Activated T-cell treated with anti-CD3 and anti-CD28 coated beads for 4 hours (primary cell): ENCODE measurements at regions not wholly inside any gene's neighbourhood (a gene's known extent, or its start where the extent isn't known, plus 50 kb on each side); places are given as distances from the start of the nearest gene placed in this dataset.
"Not testable (repeated sequence)": the region's sequence is repeated elsewhere in the genome, so short reads cannot be mapped to it uniquely, and the experiment has no call there.

Experiments
- DNase-seq: peaks from one replicate; pipeline ENCODE4 v3.0.0-alpha.2; 2020

DNA sequence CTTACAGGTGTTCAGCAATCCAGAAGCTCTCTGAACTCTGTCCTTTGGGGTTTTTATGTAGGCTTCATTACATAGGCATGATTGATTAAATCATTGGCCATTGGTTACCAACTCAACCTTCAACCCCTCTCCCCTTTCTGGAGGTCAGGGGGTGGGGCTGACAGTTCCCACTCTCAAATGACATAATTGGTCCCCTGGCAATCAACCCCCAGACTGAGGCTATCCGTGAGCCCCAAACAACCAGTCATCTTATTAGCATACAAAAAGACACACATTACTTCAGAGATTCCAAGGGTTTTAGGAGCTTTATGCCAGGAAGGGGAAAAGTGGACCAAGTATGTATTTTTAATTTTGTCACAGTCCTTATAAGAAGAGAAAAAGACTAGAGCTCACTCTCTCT is 92.1 kb downstream of the ZNF467 start:
- DNase-seq: no peak

DNA sequence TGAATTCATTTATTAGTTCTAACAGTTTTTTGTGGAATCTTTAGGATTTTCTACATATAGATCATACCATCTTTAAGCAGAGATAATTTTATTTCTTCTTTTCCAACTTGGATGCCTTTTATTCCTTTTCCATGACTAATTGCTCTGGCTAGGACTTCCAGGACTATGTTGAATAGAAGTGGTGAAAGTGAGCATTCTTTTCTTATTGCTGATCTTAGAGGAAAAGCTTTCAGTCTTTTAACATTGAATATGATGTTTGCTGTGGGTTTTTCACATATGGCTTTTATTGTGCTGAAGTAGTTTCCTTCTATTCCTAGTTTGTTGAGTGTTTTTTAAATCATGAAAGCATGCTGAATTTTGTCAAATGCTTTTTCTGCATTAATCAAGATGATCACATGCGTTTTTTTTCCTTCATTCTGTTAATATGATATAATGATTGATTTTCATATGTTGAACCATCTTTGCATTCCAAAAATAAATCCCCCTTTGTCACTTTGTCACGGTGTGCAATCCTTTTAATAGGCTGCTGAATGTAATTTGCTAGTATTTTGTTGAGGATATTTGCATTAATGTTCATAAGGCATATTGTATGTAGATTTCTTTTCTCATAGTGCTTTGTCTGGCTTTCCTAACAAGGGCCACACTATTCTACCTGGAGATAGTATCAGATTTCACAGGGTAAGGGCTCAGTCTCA is 92.9 kb downstream of the ZNF467 start:
- no peak for DNase-seq

DNA sequence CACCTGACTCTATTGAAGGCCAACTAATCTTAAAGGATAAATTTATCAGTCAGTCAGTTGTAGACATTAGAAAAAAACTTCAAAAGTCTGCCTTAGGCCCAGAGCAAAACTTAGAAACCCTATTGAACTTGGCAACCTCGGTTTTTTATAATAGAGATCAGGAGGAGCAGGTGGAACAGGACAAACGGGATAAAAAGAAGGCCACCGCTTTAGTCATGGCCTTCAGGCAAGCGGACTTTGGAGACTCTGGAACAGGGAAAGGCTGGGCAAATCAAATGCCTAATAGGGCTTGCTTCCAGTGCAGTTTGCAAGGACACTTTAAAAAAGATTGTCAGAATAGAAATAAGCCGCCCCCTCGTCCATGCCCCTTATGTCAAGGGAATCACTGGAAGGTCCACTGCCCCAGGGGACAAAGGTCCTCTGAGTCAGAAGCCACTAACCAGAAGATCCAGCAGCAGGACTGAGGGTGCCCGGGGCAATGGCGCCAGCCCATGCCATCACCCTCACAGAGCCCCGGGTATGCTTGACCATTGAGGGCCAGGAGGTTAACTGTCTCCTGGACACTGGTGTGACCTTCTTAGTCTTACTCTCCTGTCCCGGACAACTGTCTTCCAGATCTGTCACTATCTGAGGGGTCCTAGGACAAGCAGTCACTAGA is 98.5 kb downstream of the ZNF467 start:
- DNase-seq: not testable (repeated sequence)

DNA sequence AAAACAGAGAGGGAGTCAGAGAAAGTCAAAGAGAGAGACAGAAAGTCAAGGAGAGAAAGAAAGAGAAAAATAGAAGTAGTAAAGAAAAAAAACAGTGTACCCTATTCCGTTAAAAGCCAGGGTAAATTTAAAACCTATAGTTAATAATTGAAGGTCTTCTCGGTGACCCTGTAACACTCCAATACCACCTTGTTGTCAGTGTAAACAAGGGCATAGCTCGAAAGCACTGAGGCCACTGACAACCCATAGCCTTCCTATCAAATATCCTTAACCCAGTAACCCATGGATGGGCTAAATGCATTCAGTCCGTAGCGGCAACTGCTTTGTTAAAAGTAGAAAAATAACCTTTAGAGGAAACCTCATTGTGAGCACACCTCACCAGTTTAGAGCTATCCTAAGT is 100.4 kb downstream of the ZNF467 start:
- DNase-seq: no peak

DNA sequence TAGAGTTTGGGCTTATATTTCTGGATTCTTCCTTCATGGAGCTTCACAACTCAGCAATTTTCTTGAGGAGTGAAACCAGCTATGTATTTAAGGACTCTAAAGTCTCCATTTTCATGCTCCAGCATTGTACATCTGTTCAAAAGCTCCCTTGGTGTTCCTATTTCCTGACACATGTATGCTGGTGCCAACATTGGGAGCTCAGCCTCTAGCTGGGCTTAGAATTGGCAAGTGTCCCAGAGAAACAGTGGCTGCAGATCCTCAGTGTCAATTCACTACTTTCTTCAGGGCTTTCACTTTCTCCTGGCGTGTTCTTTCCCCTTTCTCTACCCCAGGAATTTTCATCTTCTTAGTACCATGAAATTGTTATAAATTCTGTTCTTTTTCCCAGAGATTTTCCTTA is 103.1 kb downstream of the ZNF467 start:
- DNase-seq: no peak

DNA sequence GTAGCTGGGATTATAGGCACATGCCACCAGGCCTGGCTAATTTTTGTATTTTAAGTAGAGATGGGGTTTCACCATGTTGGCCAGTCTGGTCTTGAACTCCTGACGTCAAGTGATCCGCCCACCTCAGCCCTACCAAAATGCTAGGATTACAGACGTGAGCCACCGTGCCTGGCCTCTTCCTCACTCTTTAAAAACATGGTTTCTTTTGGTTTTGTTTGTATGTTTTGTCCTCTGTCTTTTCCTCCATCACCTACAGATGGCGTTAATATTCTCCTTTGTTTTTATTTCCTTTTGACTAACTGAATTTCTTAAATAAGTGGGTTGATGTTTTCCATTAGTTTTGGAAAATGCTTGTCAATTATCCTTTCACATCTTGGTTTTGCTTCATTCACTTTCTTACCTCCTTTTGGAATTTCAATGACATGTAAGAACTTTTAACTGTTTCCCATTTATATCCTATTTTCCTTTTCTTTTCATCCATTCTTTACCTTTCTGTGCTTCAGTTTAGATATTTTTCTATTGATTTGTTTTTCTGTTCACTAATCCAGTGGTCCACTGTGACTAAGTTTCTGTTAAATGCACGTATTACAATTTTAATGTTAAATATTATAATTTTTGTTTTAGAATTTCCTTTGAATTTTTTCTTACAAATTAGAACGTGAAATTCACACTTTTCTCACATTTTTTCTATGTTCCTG is 104.1 kb downstream of the ZNF467 start:
- DNase-seq: no peak

DNA sequence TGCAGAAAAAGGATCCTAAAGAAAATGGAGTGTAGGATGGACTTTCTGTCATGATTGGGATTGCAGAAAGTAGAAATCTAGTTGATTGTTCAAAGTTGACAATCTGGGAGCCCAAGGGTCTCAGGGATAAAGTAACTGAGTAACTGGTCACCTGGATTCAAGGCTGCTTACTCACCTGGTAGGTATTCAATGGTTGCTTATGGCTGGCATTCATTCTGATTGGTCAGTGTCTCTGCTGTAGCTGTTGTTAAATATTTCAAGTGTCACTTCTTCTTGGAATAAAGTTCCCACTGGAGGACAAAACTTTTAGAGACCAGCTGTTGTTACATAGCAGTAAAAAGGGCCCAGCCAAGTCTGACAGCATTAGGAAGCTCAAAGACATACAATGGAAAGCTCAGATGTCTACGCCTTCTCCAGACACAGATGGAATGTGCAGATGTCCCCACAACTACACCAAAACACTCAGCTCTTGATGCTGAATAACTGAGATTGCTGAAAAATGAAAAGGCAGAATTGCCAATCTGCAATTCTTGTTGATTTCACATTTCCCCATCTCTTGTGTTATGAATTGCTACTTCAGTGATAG is 106.9 kb downstream of the ZNF467 start:
- DNase-seq: no peak

DNA sequence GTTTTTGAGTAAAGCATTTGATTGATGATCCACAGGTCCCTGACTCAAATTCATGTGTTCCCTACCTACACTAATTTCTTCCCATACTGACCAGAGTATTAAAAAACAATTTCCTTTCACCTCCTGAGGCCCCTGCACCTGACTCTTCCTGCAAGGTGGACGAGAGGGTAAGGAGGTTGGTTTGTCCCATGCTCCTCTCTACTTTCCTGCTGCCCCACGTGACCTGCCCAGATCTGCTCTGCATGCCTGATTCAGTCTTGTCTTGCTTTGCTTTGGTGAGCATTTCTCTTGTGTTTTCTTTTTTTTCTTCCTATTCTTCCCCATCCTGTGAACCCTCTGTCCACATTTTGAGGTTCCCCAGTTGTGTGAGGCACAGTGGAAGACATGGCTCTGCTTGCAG is 107.8 kb downstream of the ZNF467 start:
- not testable (repeated sequence) for DNase-seq

GRCh38 chr7:149664666-149665065 is 108.7 kb downstream of the ZNF467 start:
- no peak for DNase-seq

- DNase-seq: no peak
These were observed 109.2 kb downstream of the ZNF467 start for GRCh38 chr7:149664176-149664575.

GRCh38 chr7:149662591-149663095 is 110.7 kb downstream of the ZNF467 start:
- peak; percentile 45 for DNase-seq

DNA sequence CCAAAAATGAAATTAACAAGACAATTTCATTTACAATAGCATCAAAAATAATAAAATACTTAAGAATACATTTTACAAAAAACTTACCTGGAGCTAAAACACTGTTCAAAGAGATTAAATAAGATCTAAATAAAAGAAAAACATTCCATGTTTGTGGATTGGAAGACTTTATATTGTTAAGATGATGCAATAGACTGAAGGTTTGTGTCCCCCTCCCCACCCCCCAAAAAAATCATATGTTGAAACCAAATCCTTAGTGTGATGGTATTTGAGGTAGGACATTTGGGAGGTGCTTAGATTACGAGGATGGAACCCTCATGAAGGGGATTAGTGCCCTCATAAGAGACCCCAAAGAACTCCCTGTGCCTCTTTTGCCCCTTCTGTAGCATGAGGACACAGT is 117.6 kb downstream of the ZNF467 start:
- DNase-seq: no peak

DNA sequence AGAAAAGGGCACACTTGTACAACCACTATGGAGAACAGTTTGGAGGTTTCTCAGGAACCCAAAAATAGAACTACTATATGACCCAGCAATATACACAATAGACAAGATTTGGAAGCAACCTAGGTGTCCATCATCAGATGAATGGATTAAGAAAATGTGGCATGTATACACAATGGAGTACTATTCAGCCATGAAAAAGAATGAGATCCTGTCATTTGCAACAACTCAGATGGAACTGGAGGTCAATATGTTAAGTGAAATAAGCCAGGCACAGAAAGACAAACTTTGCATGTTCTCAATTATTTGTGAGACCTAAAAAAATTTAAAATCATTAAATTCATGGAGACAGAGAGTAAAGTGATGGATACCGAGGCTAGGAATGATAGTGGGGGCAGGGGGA is 118.8 kb downstream of the ZNF467 start:
- no peak for DNase-seq

DNA sequence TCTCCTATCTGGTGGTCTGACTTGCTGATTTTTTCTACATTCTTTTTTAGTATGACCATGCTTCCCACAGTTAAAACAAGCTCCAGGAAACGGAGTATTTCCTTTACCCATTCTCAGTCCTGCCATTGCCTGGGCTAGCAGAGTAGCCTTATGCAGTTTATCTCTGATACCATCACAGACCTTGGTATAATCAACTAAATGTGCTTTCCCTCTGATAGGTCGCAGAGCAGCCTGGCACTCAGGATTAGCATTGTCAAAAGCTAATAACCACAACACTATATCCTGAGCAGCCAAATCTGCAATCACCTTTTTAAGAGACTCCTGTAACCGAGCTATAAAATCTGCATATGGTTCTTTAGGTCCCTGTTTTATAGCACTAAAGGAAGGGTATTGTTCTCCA is 123.2 kb downstream of the ZNF467 start:
- not testable (repeated sequence) for DNase-seq

DNA sequence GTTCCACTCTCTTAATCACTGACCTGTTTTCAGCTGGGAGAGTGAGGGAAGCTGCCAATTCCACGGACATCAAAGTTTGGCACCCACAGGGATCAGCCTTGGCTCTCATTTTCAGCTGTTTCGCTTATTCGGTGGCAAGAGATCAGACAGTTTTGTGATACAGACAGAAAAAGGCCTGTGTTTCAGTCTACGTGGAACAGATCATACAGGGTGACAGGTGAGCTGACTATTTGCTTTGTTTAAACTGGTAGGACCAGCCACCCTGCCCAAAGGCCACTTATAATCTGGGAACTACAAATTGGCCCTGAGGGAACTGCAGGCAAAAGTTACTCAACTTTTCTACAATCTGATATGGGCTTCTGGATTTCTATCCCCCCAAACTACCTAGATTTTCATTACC is 128.6 kb downstream of the ZNF467 start:
- DNase-seq: no peak

DNA sequence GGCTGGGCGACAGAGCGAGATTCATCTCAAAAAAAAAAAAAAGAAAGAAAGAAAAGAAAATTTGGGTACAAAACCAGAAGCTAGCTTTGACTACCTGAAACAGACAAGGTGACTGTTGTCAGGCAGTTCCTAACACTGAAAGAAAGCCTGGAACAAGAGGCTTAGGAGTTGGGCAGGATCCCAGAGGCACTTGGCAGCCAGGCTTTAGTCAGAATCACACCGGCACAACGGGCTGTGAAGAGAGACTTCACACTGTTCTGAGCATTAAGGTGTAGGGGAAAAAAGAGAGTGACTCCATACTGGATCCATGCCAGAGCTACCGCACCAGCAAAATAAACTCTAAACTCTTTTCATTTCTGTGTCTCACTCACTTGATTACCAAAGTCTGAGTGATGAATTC is 130.8 kb downstream of the ZNF467 start:
- DNase-seq: no peak

GRCh38 chr7:149638566-149639320 is 134.6 kb downstream of the ZNF467 start:
- no peak for DNase-seq

- no peak for DNase-seq
These were observed 135.3 kb downstream of the ZNF467 start for GRCh38 chr7:149637911-149638565.

DNA sequence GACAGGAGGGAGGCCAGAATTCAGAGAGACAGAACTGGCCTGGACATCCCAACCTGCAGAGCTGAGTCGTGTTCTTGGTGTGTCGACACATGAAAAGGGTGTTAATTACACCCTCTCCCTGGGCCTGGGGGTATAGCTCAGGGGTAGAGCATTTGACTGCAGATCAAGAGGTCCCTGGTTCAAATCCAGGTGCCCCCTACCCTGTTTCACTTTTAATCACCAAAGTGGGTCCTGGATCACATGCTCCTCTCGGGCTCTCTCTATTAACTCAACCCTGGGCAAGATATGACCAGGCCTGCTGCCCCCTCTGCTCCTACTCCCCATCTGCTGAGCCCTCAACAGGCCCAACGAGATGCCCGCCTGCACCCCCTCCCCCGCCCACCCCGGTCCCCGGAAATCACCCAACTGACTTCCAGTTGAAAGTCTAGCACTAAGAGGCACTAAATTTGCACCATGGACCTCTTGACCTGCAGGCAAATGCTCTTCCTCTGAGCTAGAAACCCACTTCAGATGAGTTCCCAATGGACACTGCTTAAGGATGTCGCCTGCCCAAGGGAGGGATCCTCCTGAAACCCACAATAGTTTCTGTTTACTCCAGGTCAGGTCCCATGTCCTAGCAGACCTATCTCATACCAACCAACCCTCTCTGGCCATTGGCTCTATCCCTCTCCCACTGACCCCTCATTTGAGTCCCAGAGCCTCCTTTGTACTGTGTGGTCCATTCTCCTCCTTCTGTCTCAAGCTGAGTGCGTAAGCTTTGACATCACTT is 137.6 kb downstream of the ZNF467 start:
- DNase-seq: no peak

DNA sequence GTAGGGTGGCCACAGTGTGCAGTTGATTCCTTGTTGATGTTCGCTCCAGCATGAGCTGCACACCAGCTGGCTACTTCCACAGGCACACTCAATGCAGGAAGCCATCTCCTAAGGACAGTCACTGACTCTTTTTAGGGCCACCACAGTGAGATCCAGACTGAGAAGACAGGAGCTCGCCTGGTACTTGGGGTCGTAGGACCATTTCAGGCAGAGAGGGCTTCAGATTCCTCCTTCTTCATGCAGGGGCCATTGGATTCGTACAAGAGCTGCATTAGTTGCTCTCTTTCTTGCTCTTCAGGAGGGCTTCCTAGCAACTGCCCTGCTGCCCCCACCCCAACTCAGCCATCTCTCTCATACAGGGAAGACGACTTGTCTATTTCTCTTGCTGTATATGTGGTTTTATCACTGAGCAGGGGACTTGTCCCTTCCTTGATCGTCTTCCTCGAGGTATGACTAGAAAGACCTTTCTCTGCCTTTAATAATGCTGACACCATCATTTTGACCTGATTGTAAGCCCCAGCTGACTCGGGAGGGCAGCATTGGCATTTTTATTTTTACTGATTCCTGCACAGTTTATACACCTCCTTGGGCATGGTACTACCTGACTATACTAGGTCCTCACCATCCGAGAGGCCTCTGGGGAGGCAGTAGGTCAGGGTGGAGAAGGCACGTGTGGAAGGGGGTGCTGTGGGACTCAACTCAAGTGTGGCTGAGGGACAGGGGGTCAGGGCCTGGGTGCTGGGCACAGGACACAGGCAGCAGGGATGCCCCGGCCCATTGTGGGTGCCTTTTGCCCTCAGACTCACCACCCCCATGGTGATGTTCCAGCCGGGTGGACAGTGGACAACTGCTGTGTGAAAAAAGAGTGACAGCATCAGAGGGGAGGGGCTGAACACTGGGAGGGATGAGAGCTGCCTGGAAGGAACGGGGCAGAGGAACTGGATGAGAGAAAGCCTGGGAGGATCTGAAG is 136.7 kb upstream of the ZNF746 start:
- DNase-seq: no peak
